COLO668 (cell line): ENCODE measurements at regions not wholly inside any gene's neighbourhood (a gene's known extent, or its start where the extent isn't known, plus 50 kb on each side); places are given as distances from the start of the nearest gene placed in this dataset.
"Not testable (repeated sequence)": the region's sequence is repeated elsewhere in the genome, so short reads cannot be mapped to it uniquely, and the experiment has no call there.

ENCODE experiments used
- DNase-seq: peaks from one replicate; lab custom pipeline; 2025; ENCODE audit not compliant: unreplicated experiment; lab: John Stamatoyannopoulos, UW

DNA sequence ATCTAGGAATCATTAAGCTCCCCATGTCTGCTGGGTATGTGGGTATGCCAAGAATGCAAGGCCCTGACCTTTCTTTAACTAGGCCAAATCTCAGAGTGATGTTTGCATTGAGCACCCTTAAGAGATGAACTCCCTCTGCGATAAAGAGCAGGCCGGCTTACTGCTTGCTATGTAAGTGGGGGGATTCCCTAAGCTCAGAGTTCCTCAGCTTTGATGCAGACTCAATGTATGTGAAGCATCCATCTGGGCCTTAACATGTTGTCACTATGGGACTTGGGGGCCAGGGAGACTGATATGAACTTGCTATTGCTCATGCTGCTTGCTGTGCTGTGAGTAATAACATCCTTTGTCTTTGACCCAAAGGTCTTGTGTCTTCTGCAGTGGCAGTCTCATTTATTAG, 149.7 kb downstream of the C12orf75 start:
- no peak for DNase-seq

DNA sequence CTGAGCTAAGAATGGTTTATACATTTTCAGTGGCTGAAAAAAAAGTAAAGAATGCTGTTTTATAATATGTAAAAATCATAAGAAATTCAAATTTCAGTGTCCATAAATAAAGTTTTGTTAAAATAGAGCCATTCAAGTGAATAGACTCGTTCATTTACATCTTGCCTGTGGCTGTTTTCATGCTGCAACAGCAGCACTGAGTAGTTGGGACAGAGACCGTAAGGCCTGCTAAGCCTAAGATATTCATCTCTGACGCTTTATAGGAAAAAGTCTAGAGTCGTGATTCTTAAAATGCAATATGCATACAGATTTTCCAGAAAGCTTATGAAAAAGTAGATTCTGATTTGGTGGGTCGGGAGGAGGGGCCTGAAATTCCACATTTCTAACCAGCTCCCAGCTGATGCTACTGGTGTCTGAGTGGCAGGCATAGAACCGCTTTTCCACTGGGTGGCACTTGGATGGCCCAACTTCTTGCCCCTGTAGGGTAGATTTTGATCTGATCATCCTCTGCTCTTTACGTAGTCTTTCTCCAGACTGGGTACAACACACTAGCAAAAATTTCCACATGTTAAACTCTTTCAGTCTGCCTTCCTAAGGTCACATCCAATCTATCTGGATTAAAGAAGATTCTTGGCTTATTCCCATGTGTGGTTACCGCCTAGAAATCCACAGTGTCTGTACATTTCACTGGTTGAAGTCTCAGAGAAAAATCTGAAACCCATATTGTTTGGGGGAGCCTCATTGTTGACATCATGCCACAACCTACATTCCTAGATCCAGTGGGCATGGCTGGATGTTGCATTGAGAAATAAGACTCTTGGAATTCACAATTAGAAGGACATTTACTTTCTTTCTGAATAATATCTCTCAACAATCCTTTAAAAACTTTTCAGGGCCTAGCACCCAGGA, 151.2 kb downstream of the C12orf75 start:
- DNase-seq: no peak

DNA sequence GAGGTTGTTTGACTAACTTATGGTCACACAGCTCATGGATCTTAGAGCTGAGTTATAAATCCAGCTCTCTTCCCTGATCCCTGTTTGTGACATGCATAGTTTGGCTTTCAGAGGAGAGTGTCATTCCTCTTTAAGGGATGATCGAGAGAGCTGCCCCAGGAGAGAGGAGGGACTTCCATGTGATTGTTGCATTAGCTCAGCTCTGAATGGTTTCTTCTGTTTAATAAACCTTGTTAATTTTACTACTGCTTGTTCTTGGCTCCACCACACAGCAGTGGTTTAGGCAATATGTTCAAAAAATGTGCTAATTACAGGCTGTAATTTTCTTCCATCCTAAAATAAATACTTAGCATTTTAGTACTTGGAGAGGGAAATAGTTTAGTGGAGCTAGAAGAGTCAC, 152.5 kb downstream of the C12orf75 start:
- no peak for DNase-seq

DNA sequence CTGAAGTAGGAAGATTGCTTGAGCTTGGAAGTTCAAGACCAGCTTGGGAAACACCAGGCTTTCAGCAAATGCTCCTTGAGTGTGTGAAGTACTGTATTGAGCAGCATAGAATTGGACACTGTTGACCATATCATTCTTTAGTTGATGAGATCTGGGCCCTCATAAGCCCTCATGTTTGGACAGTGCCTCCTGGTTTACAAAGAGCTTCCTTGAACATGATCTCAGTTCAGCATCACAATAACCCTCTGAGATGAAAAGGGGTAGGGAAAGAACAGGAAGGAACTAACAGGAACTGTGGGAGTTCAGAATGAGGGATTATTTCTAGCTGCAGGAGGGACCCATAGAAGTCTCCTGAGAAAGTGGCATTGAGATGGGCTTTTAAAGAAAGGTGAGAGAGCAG, 153.2 kb downstream of the C12orf75 start:
- no peak for DNase-seq

DNA sequence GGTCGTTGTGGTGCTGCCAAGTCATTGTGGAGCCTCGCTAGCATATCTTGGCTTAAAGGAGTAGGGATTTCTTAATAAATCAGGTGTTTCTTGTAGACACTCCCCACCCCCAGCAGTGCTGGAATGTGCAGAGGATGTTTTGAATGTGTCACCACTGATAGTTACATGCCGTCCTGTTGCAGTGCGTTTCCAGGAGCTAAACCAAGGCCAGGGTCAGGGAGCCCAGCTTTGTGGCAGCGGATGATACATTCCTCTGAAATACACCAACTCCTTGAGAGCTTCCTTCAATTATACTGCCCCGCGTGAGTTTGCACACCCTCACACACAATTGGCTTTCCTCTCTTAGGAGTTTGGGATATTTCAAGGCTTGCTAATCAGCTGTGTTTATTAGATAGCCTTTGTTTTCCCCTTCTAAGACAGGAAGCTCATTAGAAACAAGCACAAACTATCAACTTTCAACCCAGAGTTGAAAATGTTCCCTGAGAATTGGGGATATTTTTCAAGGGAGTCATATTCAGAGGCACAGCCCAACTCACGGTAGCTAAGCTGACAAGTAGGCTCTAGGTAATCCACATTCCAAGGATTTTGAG, 154.9 kb downstream of the C12orf75 start:
- no peak for DNase-seq

DNA sequence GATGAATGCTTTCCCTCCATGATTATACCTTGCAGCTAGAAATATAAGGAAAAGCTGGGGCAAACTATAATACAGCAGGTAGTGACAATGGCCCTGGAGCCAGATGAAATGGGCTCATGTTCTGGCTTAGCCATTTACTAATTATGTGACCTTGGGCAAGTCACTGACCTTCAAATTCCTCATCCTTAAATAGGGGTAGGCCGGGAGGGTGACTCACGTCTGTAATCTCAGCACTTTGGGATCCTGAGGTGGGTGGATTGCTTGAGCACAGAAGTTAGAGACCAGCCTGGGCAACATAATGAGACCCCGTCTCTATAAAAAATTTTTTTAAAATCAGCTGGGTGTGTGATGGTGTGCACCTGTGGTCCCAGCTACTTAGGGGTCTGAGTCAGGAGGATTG, 155.4 kb downstream of the C12orf75 start:
- DNase-seq: no peak

DNA sequence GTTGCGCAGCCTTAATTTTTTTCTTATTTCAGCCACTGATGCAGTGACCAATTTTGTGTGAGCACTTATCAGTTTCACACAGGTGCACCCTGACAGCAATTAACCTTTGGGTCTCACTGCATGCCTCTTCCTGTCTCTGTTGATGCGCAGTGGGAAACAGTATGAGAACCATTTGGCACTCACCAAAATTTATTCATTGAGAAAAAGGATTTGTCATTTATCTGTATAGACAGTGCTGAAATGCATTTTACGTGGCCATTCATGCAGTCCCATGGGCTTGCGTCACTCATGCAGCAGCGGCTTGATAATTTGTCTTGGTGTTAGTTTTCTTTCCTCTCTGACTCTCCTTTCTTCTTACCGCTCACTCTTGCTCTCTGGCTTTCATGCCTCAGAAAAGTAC, 157.5 kb downstream of the C12orf75 start:
- no peak for DNase-seq

DNA sequence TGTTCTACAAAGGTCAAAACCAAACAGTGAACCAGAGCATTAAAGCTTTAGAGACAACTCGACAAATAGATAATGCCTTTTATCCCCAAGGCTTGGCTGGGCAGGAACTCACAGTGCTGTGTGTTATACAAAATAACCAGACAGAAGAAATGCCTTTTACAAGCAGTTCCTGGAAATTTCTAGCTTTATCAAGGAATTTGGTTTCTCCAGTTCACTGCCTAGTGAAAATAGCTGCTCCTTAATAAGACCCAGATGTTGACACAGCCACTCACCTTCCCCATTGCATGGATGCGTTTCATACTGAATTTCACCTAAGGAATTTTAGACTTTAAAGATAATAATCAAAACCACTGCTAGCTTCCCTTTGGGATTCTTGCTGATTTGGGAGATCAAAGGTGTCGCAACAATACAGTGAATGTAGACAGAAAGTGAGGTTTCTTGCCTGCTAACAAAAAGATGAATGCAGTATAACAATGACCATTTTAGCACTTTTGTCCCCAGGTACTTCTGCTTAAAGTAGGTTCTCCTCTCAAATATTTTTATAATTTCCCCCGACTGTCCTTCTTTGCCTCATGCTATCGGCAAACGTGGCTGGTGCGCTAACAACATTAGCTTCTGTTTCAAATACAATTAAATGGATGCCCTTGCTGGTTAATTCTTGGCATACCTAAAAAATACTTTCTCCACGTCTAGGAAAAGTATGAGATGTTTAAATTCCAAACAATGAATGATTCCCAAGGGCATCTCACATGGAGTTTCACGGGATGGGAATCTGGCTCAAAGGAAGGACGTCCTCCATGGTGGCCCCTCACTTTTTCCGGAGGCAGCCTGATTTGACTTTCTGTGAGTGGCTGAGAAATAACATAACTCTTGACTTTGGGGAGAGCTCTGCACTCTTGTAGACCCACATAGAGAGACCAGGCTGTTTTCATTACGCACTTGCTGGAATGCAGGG, 162.4 kb downstream of the C12orf75 start:
- no peak for DNase-seq

DNA sequence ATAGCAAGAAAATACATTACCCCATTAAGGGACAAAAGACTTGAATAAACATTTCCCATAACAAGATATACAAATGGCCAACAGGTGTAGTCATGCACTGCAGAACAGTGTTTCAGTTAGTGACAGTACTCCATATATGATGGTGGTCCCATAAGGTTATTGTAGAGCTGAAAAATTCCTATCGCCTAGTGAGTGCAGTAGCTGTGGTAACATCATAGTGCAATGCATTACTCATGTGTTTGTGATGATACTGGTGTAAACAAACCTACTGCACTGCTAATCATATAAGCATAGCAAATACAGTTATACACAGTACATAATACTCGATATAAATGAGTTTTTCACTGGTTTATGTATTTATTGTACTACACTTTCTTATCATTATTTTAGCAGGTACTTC, 168.7 kb downstream of the C12orf75 start:
- no peak for DNase-seq

DNA sequence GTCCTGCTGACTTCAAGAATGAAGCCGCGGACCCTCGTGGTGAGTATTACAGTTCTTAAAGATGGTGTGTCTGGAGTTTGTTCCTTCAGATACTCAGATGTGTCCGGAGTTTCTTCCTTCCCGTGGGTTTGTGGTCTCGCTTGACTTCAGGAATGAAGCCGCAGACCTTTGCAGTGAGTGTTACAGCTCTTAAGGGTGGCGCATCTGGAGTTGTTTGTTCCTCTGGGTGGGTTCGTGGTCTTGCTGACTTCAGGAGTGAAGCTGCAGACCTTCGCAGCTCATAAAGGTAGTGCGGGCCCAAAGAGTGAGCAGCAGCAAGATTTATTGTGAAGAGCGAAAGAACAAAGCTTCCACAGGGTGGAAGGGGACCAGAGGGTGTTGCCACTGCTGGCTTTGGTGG, 170.2 kb downstream of the C12orf75 start:
- DNase-seq: not testable (repeated sequence)

DNA sequence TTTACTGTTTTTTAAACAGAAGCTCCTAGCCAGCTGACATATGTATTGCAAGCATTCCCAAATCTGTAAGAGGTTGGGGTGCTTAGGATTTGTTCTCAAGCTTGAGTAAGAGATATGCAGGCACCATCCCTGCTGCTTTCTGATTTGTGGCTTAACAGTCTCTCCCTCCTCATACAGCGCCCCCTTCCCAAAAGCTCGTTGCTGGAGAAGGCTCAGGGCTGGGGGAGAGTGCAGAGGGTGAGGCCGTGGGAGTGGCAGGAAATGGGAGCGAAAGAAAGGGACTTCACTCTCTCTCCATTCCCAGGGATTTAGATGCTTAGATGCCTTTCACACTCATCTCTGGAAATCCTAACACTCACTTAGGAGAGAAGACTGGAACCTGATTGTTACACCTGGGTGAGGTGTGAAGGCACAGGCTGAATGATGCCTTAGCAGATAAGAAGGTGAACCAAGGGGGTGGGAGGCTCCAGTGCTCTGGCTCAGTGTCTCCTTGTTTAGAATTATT, 172.0 kb downstream of the C12orf75 start:
- DNase-seq: no peak

DNA sequence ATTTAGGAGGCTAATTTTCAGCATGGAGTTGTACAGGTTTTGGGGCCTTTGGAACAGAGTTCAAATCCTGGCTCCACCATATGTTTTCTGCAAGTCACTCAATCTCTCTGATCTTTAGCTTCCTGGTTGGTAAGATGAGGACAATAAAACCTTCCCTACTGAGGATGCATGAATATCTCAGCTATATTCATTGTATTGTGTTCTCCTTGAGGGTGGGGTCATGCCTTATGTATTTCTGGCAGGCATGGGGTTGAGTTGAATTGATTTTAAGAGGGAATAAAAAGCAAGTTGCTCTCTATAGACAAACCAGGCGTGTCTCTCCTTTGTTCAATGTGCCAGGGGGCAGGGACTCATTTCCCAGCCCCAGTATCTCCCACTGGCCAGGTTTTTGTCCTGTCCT, 173.1 kb downstream of the C12orf75 start:
- DNase-seq: no peak

DNA sequence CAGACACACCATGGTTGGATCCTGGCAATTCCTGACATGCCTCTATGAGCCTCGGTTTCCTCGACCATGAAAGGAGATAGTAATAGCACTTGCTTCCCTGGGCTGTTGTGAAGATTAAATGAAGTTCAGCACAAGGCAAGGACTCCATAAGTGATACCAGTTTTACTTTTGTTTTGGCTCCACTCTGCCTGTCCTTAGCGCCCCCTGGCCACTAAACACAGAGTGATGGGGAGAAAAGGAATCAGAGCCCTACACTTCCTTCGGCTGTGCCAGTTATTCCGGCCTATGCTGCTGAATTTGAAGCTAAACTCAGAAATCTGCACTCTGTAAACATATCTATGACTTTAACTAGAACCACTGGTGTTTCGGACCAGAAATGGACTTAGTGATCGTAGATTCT, 173.8 kb downstream of the C12orf75 start:
- DNase-seq: no peak

DNA sequence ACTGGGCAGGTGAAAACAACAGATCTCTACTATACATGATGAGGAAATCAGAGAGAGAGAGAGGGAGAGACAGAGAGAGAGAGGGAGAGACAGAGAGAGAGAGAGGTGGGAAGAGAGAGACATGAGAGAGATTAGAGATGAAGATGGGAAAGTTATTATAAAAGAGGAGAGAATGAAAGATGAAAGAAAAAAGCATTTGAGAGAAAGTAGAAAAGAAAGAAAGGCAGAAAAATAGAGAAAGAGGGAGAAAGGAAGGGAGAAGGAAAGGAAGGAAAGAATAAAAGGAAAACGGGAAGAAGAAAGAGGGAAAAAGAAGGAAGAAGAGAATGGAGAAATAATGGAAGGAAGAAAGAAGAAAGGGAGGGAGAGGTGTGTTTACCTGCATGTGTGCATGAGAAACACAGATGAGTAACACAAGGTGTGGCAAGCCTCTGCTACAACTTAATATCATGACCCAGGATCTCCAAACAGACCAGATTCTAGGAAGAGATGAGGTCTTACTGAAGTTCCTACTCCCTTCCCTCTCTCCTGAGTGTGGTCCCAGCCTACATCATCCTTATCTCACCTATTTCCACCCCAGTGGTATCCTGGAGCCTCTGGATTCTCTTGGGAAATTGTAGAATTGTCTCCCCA, 176.3 kb downstream of the C12orf75 start:
- no peak for DNase-seq

DNA sequence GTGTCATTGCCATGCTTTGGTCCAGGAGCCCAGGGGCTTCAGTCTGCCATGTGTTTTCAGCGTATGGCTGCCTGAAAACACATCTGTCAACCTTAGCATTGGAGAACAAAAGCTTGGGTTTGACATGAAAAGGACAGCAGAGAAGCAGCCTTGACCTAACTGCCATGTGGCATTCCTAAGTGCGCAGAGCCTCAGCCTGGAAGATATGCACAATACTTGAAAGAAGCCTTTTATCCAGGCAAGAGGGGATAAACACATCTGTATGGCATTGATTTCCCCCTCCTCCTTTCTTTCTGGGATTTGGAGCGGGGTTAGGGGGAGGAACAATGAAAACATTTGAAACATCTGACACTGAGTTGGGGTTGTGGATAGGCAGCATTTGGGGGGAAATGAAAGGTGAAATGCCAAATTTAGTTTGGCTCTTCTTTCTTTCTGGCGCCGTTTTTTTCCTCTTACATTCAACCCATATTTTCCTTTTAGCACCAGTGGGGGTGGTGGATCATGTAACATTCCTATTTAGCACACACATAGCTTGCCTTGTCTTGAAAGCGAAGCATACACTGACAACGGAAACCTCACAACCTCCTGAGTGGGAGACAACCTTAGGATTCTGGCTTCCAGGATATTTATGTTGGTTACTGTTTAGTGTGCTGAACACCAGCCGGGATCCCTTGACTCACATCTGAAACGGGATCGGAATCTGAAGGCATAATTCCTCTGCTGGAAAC, 177.0 kb downstream of the C12orf75 start:
- no peak for DNase-seq

DNA sequence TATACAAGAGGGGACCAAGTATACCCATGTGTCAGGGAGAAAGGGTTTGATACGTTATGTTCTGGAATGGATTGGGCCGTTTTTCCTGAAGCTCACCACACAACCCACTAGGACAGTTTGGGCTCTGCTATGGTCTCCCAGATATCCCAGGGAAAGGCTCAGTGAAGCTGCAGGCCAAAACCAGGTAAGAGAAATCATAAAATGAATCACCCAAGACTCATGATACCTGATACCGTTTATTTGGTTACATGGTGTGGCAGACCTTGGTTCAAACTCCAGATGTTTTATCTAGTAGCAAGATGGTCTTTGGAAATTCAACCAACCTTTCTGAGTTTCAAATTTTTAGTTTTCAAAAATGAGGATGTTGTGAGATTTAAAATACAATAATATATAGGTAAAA, 177.6 kb downstream of the C12orf75 start:
- DNase-seq: no peak

DNA sequence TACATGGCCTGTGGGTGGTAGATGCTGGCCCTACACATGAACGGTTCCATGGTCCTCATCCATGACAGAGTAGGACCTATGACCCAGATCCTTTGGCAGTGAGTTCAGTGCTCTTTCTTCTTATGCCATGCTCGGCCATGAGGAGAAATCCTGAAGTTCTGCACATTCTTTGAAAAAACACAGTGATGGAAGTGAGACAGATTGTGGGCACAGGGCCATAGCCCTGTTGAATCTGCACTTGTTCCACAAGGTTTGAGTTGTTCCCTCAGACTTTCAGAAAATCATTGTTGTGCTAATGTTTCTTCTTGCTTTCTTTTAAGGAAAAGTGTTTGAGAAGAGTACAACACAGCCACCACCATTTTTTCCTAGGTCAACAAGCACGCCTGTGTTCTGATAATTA, 180.0 kb downstream of the C12orf75 start:
- no peak for DNase-seq

DNA sequence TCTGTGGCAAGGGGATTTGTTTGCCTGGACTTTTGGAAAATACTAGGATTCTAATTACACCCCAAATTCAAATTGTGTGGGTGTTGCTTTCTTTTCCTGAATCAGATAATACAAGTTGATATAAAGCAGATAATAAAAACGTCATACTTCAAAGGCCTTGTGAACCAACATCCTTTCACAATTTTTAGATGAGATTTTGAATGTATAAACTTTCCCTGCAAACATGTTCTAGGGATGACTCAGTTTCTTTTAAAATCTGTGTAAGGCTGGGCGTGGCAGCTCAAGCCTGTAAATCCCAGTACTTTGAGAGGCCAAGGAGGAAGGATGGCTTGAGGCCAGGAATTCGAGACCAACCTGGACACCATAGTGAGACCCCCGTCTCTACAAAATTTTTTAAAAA, 182.4 kb downstream of the C12orf75 start:
- not testable (repeated sequence) for DNase-seq

DNA sequence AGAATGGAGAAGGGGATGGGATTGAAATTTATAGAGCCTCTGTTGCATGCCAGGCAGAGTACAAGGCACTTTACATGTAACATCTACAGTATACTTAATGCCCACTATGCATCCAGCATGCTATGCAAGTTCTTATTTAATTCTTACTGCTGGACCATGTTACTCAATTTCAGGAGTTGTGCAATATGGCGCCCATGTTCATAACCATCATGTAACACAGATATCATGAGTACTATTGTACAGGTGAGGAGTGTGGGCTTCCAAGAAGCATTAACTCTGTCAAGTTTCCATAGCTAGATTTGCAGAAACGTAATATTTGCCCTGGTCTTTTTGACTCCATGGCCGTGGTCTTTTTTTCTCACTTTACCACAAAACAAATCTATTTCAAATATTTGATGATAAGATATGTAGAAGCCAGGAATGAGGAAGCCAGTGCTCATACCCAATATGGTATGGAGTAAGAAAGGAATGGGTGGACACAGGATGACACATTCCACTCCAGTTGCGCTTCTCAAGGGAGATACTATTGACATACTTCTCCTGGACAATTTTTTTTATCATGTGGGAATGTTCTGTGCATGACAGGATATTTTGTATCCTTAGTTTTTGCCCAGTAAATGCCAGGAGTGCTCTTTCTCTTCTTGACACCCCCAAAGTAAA, 191.8 kb downstream of the C12orf75 start:
- DNase-seq: no peak
